ENCODE measurements at regions not wholly inside any gene's neighbourhood (a gene's known extent, or its start where the extent isn't known, plus 50 kb on each side); places are given as distances from the start of the nearest gene placed in this dataset.
"Not testable (repeated sequence)": the region's sequence is repeated elsewhere in the genome, so short reads cannot be mapped to it uniquely, and the experiment has no call there.

- DNase-seq: no peak
Observed at GRCh38 chr6:168960551-168961263, 292.9 kb downstream of the THBS2 start.

DNA sequence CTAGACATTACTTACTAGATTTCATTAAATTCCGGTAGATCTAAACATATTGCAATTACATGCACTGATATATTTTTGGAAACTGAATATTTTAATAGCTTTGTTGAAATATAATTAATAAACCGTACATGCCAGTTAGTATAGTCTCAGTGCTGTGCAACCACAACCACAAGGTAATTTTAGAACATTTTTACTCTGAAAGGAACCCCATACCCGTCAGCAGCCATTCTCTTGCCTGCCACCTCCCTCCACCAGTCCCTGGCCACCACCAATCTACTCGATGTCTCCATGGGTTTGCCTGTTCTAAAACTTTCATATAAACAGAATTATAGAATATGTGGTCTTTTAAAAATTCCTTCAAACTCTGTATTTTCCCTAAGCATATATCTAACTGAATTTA is 293.9 kb downstream of the THBS2 start:
- DNase-seq: no peak

DNA sequence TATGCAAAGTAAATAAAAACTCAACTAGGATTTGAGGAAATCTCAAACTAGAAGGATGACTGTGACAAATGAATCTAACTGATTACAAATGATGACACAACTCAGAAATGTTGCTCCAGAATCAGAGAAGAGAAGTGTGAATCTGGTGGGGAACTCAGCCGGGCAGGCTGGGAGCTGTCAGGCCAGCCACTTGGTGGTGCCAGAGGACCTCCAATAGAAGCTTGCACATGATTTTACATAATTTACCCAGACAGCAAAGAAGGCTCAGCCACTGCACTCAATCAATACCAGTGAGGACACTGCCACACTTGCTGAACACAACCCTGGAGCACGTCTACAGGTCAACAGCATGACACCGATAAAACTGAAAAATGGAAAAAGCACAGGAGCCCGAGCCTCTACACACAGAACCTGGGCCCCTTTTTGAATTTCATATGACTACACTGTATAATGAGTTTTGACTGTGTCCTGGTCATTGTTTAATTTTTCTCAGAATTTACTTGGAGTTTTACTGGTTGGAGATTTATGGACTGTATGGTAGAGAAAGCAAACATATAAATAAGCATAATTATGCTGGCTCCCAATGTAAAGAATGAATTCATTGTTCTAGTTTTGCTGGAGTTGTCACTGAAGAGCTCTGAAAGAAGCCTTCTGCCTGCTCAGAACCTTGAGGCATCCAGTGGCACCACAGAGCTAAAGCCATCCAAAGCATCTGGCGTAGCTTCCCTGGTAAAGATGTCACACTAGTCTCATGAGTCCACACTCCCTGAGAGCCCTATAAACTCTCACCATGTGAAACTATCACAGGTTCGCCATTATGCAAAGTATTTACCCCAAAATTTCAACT is 296.5 kb downstream of the THBS2 start:
- peak; percentile 24 for DNase-seq

DNA sequence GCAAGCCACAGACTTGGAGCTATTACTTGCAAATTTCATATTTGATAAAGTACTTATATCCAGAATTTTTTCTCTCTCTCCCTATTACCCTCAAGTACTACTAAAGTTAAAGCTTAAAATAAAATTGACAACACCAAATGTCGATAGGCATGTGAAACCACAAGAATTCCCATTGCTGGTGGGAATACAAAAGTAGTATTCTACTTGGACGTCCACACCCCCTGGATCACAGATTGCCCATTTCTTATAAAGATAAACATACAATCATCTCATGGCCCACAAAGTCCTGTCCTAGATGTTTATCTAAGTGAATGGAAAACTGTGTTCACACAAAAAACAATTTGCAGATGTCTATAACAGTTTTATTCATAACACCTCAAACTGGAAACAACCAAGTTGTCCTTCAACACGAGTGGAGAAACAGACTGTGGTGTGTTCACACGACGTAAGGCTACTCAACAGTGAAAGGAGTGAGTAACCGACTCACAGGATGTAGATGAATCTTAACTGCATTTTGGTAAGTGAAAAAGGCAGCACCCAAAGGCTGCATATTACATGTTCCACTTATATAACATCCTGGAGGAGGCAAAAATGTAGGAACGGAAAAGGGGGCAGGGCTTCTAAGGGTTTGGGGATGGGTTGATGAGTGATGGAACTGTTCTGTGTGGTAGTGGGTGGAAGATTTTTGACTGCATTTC is 297.4 kb downstream of the THBS2 start:
- DNase-seq: no peak

- DNase-seq: no peak
Observed at GRCh38 chr6:168953461-168953860, 300.2 kb downstream of the THBS2 start.

DNA sequence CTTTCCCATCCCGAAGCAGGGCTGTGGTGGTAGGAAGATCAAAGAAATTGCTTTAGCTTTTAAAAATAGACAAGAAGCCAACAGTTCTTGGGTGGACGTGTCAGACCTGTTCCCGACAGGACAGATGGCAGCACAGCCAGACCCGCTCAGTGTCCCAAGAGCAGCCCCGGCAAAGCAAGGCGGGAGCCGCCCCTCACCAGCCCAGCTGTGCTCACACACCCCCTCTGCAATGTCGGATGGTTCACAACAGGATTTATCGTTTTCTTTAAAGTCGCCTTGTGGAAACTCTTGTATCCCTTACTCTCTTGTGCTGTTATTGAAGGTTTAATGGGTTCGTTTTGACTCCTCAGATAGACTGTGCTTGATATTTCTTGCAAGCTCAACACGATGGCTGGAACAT is 302.4 kb downstream of the THBS2 start:
- DNase-seq: no peak

DNA sequence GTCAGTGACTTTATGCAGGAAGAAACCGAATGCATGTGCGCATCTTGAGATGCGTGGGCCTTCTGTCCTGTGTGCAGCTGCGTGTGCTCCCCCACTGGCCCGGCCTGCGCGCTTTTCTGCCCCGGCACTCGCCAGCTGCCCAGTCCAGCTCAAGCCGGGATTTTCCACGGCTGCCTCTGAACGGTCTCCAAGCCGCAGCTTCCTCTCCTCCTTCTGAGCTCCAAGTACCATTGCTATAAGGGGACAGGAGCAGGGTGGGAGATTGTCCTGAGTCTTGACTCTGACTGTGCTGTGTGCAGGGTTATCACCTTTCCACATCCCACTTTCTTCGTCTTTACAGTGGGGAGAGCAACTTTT is 302.8 kb downstream of the THBS2 start:
- no peak for DNase-seq

GRCh38 chr6:168949981-168950857 is 303.4 kb downstream of the THBS2 start:
- no peak for DNase-seq

DNA sequence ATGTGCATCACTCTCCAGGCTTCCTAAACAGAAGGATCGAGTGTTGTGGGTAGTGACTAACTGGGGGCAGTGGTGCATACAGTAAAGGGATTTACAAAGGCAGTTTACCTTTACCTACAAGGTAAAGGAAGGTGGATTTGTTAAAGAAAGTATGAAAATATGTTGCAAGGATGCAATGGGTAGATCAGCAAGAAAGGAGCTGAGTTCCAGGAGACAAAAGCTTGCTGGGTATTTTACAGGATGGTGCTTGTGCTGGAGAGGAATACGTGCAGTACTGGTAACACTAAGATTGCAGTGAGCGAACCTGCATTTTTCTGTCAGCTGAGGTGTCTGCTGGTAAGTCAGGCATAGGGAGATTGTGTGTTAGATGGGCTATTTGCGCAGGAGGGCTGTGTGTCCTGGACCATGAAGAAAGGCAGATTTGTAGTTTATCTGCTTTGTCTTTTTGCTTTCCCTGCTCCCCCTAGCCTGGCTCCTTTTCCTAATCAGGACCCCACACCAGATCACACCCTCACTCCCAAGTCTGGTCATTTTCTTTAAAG is 304.6 kb downstream of the THBS2 start:
- DNase-seq: no peak

DNA sequence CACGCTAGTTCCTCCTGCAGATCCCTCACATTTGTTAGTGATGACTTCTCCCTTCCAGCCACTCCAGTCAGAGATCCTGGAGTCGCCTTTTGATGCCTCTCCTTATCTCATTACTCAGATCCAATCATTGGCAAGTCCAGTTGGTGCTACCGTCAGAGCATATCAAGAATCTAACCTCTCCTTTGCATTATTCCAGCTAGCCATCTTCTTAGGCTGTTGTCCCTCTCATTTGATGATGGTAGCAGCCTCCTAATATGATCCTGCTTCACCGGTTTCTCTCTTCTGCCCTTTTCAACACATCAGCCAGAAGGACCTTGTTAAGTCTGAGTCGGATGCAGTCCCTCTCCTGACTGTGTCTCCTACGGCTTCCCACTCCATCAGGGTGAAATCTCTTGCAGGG is 305.6 kb downstream of the THBS2 start:
- DNase-seq: no peak

DNA sequence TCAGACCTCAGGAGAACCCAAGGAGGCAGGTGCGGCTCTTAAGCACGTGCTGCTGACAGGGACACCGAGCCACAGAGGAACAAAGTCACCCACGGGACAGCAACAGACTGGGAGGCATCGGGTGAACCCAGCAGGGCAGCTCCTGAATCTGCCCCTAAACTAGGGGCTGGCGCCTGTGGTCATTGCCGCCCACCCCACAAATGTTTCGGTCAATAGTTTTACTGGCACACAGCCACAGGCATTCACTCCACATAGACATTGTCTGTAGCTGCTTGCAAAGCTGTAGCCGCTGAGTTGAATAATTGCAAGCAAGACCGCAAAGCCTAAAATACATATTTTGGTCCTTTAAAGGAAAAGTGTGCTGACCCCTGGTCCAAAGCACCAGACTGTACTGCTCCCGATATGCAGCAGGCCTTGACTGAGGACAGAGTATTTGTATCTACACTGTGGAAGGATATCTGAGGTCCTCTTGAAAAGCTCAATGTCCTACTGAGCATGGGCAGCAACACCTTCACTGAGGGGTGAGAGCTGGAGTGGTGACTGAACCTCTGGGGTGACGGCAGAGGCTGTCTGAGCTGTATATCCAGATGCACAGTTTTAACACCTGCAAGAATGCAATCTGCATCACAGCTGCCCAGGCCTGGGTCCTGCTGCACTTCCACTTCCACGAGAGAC is 310.3 kb downstream of the THBS2 start:
- no peak for DNase-seq

DNA sequence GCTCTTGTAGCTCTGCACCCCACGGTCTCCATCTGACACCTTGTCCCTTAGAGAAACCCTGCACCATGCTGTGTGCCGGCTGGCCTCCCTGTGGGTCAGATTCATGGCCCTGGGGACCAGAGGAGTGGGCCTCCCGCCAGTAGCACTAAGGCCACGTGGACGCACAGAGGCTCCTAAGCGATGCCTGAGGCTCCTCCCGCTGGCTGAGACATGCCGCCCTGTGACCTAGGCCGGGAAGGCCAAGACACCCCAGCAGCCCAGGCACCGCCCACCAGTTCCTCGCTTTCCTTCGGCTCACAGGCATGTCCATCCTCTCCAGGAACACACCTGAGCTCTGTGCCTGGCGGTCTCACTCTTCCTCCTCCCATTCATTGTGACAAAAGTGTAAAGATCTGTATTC is 311.0 kb downstream of the THBS2 start:
- DNase-seq: no peak

DNA sequence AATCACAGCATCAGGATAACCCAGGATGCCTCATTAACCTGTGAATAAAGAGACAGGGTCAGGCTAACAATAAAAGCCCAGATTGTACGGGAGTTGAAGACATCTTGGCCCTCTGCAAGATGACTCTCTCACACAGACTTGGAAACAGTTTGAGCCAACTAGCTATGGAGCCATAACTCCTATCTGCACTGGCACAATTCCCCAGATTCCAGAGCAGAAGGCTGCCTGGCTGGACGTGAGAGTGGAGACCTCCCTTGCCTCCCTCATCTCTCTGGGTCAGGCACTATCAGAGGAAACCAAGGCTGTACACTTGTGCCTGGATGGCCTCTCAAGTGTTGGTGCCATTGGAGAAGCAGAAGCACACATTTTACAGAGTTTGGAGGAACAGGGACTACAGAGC is 312.6 kb downstream of the THBS2 start:
- no peak for DNase-seq

DNA sequence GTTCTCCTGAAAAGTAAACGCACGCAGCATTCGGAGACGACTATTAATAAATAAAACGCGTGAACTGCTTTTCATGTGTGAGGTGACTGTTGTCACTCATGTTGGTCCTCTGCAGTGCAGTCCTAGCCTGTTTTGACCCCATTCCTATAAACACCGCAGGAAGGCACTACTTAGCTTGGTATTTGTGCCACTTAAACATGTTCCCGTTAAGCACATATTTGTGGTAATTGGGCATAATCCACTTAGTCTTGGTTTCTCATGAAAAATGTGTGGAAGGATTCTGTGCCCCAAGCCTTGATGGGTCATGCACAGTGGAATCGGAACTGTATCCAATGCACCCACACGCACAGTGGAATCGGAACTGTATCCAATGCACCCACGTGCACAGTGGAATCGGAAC is 313.9 kb downstream of the THBS2 start:
- DNase-seq: no peak

- no peak for DNase-seq
Observed at GRCh38 chr6:168939041-168939440, 314.6 kb downstream of the THBS2 start.

DNA sequence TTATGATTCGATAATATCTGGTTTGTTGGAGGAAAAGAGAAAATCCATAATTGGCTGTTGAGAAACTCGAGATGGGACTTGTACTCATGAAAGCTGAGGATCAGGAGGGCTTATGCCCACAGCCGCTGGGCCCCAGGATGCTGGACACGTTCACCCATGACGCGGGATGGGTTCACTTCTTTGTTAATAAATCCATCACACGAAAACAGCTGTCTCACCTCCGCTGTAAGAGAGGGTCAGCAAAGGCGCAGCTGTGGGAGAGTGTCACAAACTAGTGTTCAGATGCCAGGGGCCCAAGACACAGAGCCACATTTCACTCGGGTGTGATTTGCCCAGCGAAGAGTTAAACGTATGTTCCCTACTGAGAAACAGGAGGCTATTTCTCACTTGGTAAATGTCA is 315.1 kb downstream of the THBS2 start:
- DNase-seq: no peak

GRCh38 chr6:168937054-168937453 is 316.6 kb downstream of the THBS2 start:
- DNase-seq: no peak

GRCh38 chr6:168935628-168936010 is 318.0 kb downstream of the THBS2 start:
- DNase-seq: no peak

DNA sequence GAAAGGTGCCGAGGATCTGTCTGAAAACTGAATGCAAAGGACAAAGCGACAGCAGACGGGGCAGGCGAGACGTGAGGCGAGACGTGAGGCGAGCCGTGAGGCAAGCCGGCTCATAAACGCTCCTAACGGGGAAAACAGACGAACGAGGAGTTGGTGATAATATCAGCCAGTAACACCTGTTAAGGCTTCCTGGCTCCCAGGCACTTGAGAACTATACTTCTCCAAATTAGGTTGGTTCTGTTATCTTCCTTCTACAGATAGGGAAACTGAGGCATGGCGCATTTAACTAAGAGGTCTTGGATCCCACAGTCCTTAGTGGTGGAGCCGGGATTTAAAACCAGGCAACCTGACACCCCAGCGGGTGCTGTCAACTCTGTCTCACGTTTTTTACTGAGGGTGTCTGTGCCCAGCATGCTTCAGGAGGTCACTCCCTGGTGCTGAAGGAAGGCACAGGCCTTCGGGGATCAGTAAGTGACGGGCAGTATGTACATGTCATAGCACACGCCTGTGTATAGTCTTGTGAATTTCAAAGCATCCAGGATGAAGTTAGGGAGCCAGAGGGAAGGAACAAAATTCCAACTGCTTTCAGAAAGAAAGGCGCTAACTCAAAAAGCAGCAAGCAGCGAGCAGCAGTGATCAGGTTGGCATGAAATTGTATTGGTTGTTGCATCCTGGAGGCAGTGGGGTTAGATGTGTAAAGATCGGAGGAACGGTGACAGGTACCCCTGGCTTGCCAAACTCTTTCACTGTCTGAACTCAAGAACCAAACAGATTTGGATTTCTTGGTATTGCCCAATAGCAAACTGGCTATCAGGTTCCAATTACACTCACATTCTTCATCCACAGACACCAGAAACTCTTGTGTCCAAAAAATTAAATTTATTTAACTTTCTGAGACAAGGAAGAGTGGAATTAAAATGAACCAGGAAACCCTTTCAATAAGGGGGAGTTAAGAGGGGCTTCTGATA is 318.7 kb downstream of the THBS2 start:
- no peak for DNase-seq

- DNase-seq: not testable (repeated sequence)
Observed at GRCh38 chr6:168932171-168932570, 321.5 kb downstream of the THBS2 start.

- DNase-seq: not testable (repeated sequence)
Observed at GRCh38 chr6:168931072-168931471, 322.6 kb downstream of the THBS2 start.

All from NCI-H2171 (cell line).